ENCODE measurements at regions not wholly inside any gene's neighbourhood (a gene's known extent, or its start where the extent isn't known, plus 50 kb on each side); places are given as distances from the start of the nearest gene placed in this dataset.

DNA sequence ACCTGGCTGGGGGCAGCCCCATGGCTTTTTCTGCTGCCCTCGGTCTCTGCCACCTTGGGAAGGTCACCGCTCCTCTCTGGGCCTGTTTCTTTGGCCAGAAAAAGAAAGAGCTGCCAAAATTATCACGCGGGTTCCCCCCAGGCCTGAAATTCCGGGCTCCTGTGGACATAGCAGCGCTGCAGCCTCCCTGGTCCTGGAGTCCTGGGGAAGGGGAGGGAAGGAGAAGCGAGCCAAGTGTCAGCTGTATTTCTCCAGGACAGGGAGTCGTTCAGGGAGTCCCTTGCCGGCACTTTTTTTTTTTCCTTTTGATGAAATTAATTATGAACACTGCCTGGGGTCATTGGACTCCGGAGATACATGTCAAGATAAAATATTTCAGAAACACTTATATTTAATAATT, 152.3 kb upstream of the GPR26 start:
- H4K91ac ChIP-seq (ENCODE audit: low read length), result no peak overlapping the region
- H3K36me3 ChIP-seq (ENCODE audit: control insufficient read depth in 1 of 2, insufficient read depth in 2 of 2, low read depth in 1 of 2, low read length in 2 of 2), result no peaks in the 10 kb centered on the region
- no peaks in the 10 kb centered on the region for H3K79me1 ChIP-seq (replicated peaks; ENCODE audit: low read length, poor library complexity, severe bottlenecking)
- no peaks in the 10 kb centered on the region for H3K9me3 ChIP-seq (ENCODE audit: control insufficient read depth, low read length)
- no peak overlapping the region for H2BK15ac ChIP-seq (ENCODE audit: low read depth, poor library complexity, severe bottlenecking)
- H3K4ac ChIP-seq (ENCODE audit: low read depth in 1 of 2, low read length in 2 of 2), result no peak overlapping the region
- H3K4me1 ChIP-seq (ENCODE audit: control insufficient read depth, insufficient read depth, low read depth, low read length), result no peaks in the 10 kb centered on the region
- no peak overlapping the region for H3K4me2 ChIP-seq (ENCODE audit: low read length, poor library complexity, severe bottlenecking)
- peaks cover 0 to 6% of the 10 kb centered on the region in 2 experiments for H3K27me3 ChIP-seq (ENCODE audit: control insufficient read depth in 1 of 2, insufficient read depth in 1 of 2, low read length in 2 of 2)
- H3K4me3 ChIP-seq (ENCODE audit: insufficient read depth in 1 of 2, low read depth in 1 of 2, low read length in 2 of 2), result no peak overlapping the region
- H3K27ac ChIP-seq (ENCODE audit: low read length, poor library complexity, severe bottlenecking), result no peak overlapping the region
- H2AK5ac ChIP-seq (ENCODE audit: low read length, severe bottlenecking), result no peak overlapping the region
- H2BK120ac ChIP-seq (ENCODE audit: low read depth, low read length), result no peak overlapping the region
- H3K14ac ChIP-seq (ENCODE audit: low read length in 2 of 2), result no peak overlapping the region
- 59% methylated on average over 7 of the region's 10 CpGs for WGBS
- H3K23ac ChIP-seq (ENCODE audit: low read length in 2 of 2), result no peak overlapping the region
- no peak overlapping the region for H4K8ac ChIP-seq (ENCODE audit: low read length)
- DNase-seq, result no peak
- H2BK12ac ChIP-seq (ENCODE audit: low read length in 2 of 2), result no peak overlapping the region
- no peak overlapping the region for H2AFZ ChIP-seq (ENCODE audit: low read depth, low read length)
- no peak overlapping the region for H2BK5ac ChIP-seq (ENCODE audit: low read depth, low read length, poor library complexity, severe bottlenecking)
- H3K18ac ChIP-seq (ENCODE audit: low read depth in 1 of 2, low read length in 2 of 2), result no peak overlapping the region
- no peak overlapping the region for H3K9ac ChIP-seq (ENCODE audit: low read length)

DNA sequence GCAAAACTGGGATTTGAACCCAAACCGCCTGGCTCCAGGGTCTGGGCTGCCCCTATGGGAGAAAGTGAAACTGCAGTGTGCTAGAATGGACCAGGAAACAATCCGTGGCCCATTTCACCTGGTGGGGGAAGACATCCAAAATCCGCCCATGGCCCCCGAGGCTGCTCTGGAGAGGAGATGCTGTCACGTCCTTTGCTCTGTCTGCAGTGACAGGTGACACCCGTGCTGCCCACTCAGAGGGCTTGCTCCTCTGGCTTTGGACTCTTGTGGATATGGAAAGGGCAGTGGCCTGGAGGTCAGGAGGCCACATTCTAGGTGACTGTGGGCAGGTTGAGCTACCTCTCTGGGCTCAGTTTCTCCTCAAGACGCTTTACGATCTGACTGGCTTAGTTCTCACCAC, 151.2 kb upstream of the GPR26 start:
- no peak overlapping the region for H3K14ac ChIP-seq (ENCODE audit: low read length in 2 of 2)

DNA sequence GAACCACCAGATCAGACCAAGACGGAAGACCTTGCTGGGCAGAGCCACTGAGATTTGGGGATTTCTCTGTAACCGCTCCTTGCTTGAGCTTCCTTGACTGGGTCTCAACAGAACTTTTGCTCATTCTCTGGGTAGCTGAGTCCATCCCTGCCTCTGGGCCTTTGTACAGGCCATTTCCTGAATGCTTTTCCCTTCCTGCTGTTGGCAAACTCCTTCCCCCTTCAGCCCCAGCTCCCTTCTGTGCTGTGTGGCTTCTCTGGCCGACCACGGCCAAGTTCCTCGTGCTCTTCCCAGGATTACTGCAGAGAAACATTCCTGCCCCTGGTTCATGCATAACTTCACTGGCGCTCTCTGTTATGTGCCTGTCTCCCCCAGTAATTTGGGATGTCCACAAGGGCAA, 150.5 kb upstream of the GPR26 start:
- DNase-seq, result no peak
- 80% methylated on average over 5 of the region's 6 CpGs for WGBS

More for the DNA sequence above, 151.2 kb upstream of the GPR26 start:
- Histone ChIP-seq H3K9ac (ENCODE audit: low read length) (no peak overlapping the region), H3K4me3 (ENCODE audit: insufficient read depth in 1 of 2, low read depth in 1 of 2, low read length in 2 of 2) (no peak overlapping the region), H2AFZ (ENCODE audit: low read depth, low read length) (no peak overlapping the region), H2AK5ac (ENCODE audit: low read length, severe bottlenecking) (no peak overlapping the region), H3K36me3 (ENCODE audit: control insufficient read depth in 1 of 2, insufficient read depth in 2 of 2, low read depth in 1 of 2, low read length in 2 of 2) (no peaks in the 10 kb centered on the region), H4K91ac (ENCODE audit: low read length) (no peak overlapping the region), H3K4me1 (ENCODE audit: control insufficient read depth, insufficient read depth, low read depth, low read length) (no peaks in the 10 kb centered on the region), H2BK120ac (ENCODE audit: low read depth, low read length) (no peak overlapping the region), H3K23ac (ENCODE audit: low read length in 2 of 2) (no peak overlapping the region), H2BK5ac (ENCODE audit: low read depth, low read length, poor library complexity, severe bottlenecking) (no peak overlapping the region), H4K8ac (ENCODE audit: low read length) (no peak overlapping the region), H3K4ac (ENCODE audit: low read depth in 1 of 2, low read length in 2 of 2) (no peak overlapping the region), H3K27me3 (ENCODE audit: control insufficient read depth in 1 of 2, insufficient read depth in 1 of 2, low read length in 2 of 2) (peaks cover 0 to 6% of the 10 kb centered on the region in 2 experiments), H3K4me2 (ENCODE audit: low read length, poor library complexity, severe bottlenecking) (no peak overlapping the region), H3K9me3 (ENCODE audit: control insufficient read depth, low read length) (no peaks in the 10 kb centered on the region), H2BK15ac (ENCODE audit: low read depth, poor library complexity, severe bottlenecking) (no peak overlapping the region), H3K79me1 (replicated peaks; ENCODE audit: low read length, poor library complexity, severe bottlenecking) (no peaks in the 10 kb centered on the region), H3K18ac (ENCODE audit: low read depth in 1 of 2, low read length in 2 of 2) (no peak overlapping the region), H2BK12ac (ENCODE audit: low read length in 2 of 2) (no peak overlapping the region), H3K27ac (ENCODE audit: low read length, poor library complexity, severe bottlenecking) (no peak overlapping the region)
- DNase-seq, result no peak
- WGBS, result 76% methylated on average over 8 of the region's 8 CpGs

DNA sequence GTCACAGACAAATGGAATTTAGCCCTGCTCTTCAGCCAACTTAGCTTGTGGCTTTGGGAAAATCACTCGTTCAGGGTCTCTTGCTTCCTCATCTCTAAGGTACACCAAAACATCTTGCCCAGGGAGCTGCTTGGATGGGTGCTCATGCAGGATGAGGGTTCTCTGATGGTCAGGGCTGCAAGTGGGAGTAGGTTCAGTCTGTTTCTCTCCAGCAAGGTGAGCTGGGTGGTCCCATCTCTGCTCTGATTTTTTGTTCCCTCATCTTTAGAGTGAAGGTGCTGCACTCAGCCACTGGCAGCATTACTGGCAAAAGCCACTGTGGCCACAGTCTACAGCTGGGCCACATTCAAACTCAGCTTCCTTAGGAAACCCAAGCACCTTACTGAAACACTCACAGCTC, 149.9 kb upstream of the GPR26 start:
- Histone ChIP-seq H3K4me1 (ENCODE audit: control insufficient read depth, insufficient read depth, low read depth, low read length) (no peaks in the 10 kb centered on the region), H2BK120ac (ENCODE audit: low read depth, low read length) (no peak overlapping the region), H2BK12ac (ENCODE audit: low read length in 2 of 2) (no peak overlapping the region), H3K14ac (ENCODE audit: low read length in 2 of 2) (no peak overlapping the region), H2BK15ac (ENCODE audit: low read depth, poor library complexity, severe bottlenecking) (no peak overlapping the region), H3K36me3 (ENCODE audit: control insufficient read depth in 1 of 2, insufficient read depth in 2 of 2, low read depth in 1 of 2, low read length in 2 of 2) (no peaks in the 10 kb centered on the region), H3K79me1 (replicated peaks; ENCODE audit: low read length, poor library complexity, severe bottlenecking) (no peaks in the 10 kb centered on the region), H3K18ac (ENCODE audit: low read depth in 1 of 2, low read length in 2 of 2) (no peak overlapping the region), H3K4me3 (ENCODE audit: insufficient read depth in 1 of 2, low read depth in 1 of 2, low read length in 2 of 2) (no peak overlapping the region), H2BK5ac (ENCODE audit: low read depth, low read length, poor library complexity, severe bottlenecking) (no peak overlapping the region), H3K4me2 (ENCODE audit: low read length, poor library complexity, severe bottlenecking) (no peak overlapping the region), H3K27ac (ENCODE audit: low read length, poor library complexity, severe bottlenecking) (no peak overlapping the region), H3K9ac (ENCODE audit: low read length) (no peak overlapping the region), H3K4ac (ENCODE audit: low read depth in 1 of 2, low read length in 2 of 2) (no peak overlapping the region), H2AFZ (ENCODE audit: low read depth, low read length) (no peak overlapping the region), H3K9me3 (ENCODE audit: control insufficient read depth, low read length) (no peaks in the 10 kb centered on the region), H4K8ac (ENCODE audit: low read length) (no peak overlapping the region), H4K91ac (ENCODE audit: low read length) (no peak overlapping the region), H3K27me3 (ENCODE audit: control insufficient read depth in 1 of 2, insufficient read depth in 1 of 2, low read length in 2 of 2) (peaks cover 0 to 6% of the 10 kb centered on the region in 2 experiments), H3K23ac (ENCODE audit: low read length in 2 of 2) (no peak overlapping the region), H2AK5ac (ENCODE audit: low read length, severe bottlenecking) (no peak overlapping the region)
- WGBS, result no CpG with 5 or more reads among the region's 1 CpG
- no peak for DNase-seq

More for the DNA sequence above, 150.5 kb upstream of the GPR26 start:
- Histone ChIP-seq H4K91ac (ENCODE audit: low read length) (no peak overlapping the region), H3K9ac (ENCODE audit: low read length) (no peak overlapping the region), H3K4me1 (ENCODE audit: control insufficient read depth, insufficient read depth, low read depth, low read length) (no peaks in the 10 kb centered on the region), H3K14ac (ENCODE audit: low read length in 2 of 2) (no peak overlapping the region), H4K8ac (ENCODE audit: low read length) (no peak overlapping the region), H3K4me3 (ENCODE audit: insufficient read depth in 1 of 2, low read depth in 1 of 2, low read length in 2 of 2) (no peak overlapping the region), H3K23ac (ENCODE audit: low read length in 2 of 2) (no peak overlapping the region), H2BK5ac (ENCODE audit: low read depth, low read length, poor library complexity, severe bottlenecking) (no peak overlapping the region), H3K27ac (ENCODE audit: low read length, poor library complexity, severe bottlenecking) (no peak overlapping the region), H3K27me3 (ENCODE audit: control insufficient read depth in 1 of 2, insufficient read depth in 1 of 2, low read length in 2 of 2) (peaks cover 0 to 6% of the 10 kb centered on the region in 2 experiments), H3K36me3 (ENCODE audit: control insufficient read depth in 1 of 2, insufficient read depth in 2 of 2, low read depth in 1 of 2, low read length in 2 of 2) (no peaks in the 10 kb centered on the region), H3K4ac (ENCODE audit: low read depth in 1 of 2, low read length in 2 of 2) (no peak overlapping the region), H3K79me1 (replicated peaks; ENCODE audit: low read length, poor library complexity, severe bottlenecking) (no peaks in the 10 kb centered on the region), H2BK120ac (ENCODE audit: low read depth, low read length) (no peak overlapping the region), H2BK12ac (ENCODE audit: low read length in 2 of 2) (no peak overlapping the region), H3K4me2 (ENCODE audit: low read length, poor library complexity, severe bottlenecking) (no peak overlapping the region), H2AK5ac (ENCODE audit: low read length, severe bottlenecking) (no peak overlapping the region), H2AFZ (ENCODE audit: low read depth, low read length) (no peak overlapping the region), H2BK15ac (ENCODE audit: low read depth, poor library complexity, severe bottlenecking) (no peak overlapping the region), H3K18ac (ENCODE audit: low read depth in 1 of 2, low read length in 2 of 2) (no peak overlapping the region), H3K9me3 (ENCODE audit: control insufficient read depth, low read length) (no peaks in the 10 kb centered on the region)

Data from mesenchymal stem cell (in vitro differentiated cells and primary cell).